ENCODE measurements at regions not wholly inside any gene's neighbourhood (a gene's known extent, or its start where the extent isn't known, plus 50 kb on each side); places are given as distances from the start of the nearest gene placed in this dataset.

DNA sequence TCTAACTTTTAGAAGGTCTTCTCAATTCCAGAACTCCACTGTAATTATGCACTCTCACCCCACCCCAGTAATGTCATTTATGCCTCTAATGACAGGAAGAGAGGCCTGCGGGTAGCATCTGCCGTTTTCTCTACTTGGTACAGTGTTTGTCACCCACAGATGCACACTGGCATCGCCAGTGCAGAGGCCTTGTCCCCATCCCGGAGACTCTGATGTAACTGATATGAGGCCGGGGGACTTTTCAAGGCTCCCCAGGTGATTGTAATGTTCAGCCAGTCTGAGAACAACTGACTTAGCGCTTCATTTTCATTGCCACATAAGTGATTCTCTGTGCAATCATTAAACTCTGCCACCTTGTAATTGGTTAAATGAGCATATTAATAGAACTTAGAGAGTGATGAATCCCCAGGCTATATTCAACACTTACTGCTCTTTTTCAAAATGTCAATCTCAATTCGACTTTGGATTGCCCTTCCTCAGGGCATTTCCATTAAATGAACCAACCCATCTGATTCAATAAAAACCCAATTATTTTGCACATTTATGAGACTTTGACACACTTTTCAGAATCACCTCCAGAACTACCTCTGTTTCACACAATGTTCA, 113.2 kb downstream of the HERPUD2 start:
- DNase-seq (ENCODE audit: low spot score) = no peak

DNA sequence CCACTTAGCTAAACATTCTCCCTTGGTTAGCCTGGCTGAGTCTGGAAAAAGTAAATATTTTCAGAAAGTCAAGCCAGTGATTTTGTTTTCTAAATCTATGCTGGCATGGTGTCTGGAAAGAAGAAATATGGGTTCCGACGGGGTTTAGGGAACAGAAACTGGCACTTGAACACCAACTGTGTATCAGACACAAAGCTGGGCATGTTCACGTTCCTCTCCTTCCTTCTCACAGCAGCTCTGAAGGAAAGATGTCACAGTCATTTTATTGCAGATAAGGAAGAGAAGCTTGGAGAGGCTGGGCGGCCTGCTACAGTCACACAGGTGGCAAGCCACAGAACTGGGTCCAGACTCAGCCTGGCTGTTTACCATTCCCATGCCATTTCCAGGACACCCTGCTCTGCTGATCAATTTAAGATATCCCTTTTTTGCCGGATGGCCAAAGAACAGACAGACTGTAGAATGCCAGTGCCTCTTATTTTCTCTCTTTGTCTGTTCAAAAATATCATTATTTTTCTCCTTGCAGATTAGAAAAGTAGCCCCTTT, 118.8 kb downstream of the HERPUD2 start:
- no peak for DNase-seq (ENCODE audit: low spot score)

DNA sequence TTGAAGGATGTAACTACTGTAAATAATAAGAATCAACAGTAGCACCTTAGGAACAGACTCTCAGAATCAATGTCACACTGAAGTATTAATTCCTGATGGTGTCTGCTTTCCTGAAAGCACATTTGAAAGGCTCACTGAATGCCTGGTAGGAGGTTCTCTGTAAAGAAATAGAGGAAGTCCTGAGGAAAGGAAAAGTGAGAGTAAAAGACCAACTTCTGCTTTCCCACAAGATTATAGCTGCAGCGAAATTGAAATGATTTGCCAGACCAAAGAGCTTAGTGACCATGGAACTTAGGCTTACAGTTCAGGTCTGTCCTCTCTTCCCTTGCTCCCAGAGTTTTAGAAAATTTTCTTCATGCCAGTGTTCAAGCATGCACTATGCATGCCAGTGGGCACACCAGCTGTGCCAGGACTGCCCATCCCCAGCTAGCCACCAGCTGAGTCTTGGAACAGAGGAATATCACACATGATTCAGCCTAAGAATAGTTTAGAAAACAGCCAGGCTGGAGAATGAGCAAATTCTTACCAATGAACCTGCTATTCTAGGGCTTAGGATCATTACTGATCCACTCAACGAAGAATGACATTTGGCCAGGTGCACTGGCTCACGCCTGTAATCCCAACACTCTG, 123.2 kb downstream of the HERPUD2 start:
- DNase-seq (ENCODE audit: low spot score) = no peak

DNA sequence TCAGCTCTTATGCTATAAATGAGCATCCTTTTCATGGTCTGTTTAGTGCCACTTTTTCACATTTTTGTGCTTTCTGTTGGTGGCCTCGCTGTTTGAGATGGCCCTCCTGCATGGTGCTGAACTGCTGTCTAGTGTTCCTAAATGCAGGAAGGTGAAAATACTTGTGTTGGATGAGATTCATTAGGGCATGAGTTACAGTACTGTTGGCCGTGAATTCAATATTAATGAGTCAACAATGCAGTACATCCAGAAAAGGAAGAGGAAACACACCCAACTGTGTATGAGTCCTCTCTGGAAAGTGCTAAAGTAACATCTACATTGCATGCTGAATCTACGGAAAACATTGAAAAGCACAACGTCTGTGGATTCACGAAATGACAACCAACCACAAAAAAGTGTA, 124.0 kb downstream of the HERPUD2 start:
- no peak for DNase-seq (ENCODE audit: low spot score)

DNA sequence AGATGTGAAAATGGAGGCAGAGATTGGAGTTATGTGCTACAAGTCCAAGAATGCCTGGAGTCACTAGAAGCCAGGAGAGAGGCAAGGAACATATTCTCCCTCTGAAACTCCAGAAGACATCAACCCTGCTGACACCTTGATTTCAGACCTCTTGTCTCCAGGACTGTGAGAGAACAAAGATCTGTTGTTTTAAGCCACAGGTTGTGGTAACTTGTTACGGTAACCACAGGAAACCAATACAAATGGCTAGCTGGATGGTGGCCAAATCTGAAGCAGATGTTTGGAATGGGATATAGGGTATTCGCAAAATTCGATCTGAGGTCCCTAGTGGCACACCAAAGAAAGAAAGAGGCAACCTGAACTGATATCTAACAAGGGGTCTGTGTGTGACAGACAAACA, 129.0 kb downstream of the HERPUD2 start:
- no peak for DNase-seq (ENCODE audit: low spot score)

DNA sequence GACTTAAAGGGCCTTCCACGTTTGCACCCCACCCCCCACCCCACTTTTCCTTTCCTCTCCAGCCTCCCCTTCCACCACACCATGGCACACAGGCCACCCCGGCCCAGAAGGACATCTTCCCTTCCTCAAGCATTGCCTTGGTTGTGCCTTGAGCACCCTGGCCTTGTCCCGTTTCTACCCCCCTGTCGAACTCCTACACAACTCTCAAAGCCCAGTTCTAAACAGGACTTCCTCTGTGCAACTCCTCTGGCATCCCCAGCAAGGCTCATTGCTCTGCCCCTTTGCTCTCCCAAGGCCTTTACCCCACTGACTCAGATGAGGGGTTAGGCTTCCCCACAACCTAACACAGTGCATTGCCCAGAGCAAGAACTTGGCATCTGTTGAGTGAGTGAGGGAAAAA, 136.1 kb downstream of the HERPUD2 start:
- DNase-seq (ENCODE audit: low spot score) = no peak

DNA sequence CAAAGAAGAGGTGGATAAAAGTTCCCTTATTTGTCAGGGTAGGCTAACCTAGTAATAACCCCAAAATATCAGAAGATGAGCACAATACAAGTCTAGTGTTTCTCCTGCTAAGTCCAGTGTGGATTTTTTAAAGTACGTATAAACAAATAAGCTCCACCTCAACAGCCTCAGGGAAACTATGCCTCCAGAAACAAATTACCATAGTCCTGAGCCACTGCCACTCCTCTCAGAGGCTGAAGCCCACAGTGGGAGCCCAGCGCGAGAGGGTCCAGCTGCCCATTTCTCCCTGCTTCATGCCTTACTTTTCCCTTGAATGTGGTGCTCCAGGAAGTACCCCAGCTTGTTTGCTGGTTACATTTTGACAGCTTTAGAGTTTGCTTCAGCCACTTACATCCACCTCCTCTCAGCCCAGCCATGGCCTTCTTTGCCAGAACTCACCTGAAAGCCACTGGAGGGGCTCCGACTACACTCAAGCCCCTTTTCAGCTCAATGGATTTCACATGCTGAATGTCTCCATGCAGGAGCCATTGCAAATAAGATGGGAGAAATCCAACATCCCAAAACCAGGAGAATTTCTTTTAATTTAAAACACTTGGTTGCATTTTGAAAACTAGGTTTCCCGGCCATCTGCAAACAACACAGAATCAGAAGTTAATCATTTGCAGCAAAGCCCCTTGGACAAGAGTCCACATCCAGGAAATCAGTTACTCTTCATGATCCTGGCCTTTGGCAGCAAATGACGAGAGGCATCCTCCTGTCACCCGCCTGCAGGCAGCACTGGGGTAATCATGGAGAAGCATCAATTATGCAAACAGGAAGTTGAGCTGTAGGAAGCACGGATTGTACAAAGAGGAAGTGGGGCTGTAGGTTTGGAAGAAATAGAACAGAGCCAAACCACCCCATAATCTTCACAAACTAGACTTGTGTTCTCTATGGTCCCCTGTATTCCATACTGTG, 138.1 kb downstream of the HERPUD2 start:
- DNase-seq (ENCODE audit: low spot score) = no peak

DNA sequence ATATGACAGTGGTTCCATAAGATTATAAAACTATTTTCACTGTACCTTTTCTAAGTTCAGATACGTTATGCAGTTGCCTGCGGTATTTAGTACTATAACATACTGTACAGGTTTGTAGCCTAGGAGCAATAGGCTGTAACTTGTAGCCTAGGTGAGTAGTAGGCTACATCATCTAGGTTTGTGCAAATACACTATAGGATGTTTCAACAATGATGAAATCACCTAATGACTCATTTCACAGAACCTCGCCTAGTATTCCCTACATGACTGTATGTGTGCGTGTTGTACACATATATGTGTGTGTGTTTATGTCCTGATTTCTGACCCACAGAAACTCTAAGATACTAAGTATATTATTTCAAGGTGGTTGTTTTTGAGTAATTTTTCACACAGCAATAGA, 139.0 kb downstream of the HERPUD2 start:
- no peak for DNase-seq (ENCODE audit: low spot score)

DNA sequence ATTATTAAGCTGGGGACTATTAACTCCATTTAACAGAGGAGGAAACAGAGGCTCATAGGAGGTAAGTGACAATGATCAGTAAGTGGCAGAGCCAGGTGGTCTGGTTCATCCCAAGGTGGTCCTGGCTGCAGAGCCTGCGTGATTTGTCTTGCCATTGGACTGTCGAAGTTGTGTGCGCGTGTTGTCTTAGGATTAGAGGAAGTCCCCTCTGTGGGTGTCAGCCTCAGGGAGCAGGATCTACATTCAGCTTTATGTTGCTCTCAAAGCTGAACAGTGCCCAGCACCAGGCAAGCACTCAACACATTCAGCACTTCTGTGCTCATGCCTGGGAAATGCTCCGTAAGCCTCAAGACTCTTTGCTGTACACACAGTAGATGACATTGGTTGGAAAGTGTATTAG, 139.5 kb downstream of the HERPUD2 start:
- DNase-seq (ENCODE audit: low spot score) = no peak

DNA sequence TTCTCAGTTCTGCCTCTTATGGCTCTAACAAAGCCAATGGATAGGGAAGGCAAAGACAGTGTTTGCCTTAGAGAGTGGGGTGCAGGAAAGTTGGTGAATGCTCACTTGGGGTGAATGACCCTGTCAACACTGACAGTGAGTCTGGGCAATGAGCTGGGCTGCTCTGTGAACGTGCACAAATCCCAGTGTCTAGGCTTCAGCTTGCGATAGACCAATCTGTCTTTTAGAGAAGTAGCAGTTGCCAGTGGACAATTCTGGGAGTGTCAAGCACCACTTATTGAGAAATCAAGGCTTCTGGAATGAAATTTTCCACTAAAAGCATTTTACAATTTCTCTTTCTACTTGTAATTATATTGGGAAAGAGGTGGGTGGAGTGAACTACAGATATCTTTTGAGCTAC, 141.4 kb downstream of the HERPUD2 start:
- DNase-seq (ENCODE audit: low spot score) = no peak

DNA sequence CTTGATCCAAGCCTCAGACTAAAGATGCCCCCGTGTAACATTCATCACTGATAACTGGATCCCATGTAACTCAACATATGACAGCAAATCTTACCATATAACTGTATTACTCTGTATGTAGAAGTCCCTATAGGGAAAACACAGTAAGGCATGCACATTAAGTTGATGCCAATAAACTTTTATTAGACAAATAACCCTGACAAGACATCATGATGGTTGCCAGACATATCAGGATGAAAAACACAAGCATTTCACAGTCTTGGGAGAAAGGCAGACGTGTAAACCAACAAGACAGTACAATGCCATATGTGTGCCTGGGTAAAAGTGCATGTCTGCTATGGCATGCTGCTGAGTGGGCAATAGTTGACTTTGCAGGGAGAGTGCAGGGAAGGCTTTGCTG, 142.2 kb downstream of the HERPUD2 start:
- DNase-seq (ENCODE audit: low spot score) = no peak

DNA sequence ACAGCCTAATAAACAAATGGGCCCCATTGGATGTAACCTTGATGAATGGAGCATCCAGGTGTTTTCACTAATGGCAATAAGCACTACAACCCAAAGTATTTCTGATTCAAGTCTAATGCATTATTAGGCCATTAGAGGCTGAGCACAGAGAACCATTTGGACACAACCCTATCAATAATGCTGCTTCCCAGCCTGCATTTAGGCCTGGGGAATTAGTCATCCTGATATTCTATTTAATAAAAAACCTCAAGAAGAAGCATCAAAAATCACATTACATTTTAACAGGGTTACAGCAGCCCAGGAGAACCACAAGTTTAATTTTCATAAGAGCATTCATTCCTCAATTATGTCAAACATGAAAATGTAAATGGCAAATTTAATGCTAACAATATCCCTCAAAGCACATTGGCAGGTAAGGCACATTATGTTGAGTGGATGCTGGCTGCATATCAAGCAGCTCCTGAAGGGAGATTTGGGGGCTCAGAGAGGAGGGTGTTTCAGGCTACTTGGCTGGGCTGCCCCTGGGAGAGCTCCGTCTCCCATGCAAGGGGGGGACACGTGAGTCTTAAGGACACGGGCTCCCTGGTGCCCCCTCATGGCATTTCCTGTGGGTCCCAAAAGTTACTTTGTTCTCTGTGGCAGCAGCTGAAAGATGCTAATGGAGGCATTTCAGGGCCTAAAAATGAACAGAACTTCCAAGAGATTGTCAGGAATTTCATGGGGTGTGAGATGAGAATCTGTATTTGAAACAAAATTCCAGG, 143.4 kb downstream of the HERPUD2 start:
- no peak for DNase-seq (ENCODE audit: low spot score)

DNA sequence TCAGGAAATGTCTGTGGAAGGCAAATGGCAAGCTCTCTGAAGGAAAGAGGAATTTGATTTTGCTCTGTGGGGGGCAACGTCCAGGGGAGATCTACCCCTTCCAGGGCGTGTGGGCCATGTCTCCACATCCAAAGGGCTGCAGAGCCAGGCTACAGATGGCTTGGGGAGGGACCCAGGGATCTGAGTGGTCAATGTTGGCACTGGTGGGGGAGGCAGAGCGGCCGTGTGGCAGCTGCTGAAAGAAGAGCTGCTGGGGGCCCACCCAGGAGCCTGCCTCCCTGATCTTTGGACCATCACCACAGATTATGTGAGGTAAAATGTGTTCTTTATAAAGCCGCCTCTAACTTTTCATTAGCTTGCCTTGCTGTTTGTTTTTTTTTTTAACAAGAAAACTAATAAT, 144.1 kb downstream of the HERPUD2 start:
- no peak for DNase-seq (ENCODE audit: low spot score)

DNA sequence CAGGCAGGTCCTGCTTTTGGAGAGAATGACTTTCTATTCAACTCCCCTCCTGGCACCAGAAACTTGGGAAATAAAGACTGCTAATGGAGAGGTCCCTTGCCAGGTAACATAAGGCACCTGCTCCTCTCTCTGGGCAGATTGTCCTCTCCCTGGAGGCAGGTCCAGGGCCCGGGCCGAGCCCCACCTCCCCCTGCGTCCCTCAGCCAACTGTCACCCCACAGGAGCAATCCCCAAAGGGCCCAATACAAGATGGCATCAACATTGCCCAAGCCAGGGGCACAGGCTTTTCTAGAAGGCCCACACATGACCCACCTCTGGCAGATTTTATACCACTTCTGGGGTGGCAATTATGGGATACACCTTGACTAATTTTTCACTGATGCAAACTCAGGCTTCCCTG, 145.2 kb downstream of the HERPUD2 start:
- DNase-seq (ENCODE audit: low spot score) = no peak

DNA sequence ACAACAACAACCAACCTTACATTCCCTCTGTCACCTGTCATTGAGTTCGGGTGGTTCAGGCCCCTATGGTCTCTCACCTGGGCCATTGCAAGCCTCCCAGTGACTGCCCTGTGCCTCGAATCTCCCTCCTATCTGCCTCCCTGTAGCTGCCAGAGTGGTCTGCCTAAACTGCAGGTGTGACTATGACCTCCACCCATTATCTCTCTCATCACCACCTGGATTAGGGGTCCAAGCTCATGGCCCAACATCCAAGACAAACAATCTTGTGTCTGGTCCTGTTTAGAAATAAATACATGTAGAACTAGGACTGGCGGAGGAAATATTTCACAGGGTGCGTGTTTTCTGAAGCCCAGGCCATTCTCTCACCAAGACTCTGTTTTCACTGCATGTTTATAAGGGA, 146.6 kb downstream of the HERPUD2 start:
- DNase-seq (ENCODE audit: low spot score) = no peak

DNA sequence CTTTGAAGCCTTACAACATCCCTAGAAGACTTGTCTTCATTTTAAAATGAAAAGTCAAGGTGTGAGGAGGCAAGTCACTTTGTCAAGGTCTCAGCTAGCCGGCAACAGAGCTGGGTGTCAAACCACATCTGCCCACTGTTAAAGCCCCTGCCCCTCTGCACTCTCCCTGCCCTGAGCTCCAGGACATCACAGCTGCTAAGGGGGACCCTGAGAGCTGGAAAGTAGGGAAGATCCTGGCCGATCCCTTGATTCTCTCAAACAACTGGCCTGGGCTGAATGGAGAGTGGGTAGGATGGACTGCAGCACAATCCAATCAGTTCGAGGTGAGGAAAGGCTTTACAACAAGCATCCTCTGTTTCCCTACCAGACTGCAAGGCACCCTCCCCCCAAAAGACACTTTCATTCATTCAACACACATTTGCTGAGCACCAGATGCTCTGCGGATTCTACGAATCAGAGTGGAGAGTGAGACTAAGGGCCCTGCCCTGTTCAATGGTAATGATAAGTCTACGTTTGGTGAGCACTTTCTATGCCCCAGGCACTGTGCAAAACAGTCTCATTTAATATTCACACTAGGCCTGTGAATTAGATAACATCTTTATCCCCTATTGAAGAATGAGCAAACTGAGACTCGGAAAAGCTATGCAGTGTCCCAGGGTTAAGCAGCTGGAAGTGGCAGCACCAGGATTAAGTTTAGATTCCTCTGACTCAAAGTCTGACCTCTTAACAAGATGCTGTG, 148.1 kb downstream of the HERPUD2 start:
- DNase-seq (ENCODE audit: low spot score) = no peak

DNA sequence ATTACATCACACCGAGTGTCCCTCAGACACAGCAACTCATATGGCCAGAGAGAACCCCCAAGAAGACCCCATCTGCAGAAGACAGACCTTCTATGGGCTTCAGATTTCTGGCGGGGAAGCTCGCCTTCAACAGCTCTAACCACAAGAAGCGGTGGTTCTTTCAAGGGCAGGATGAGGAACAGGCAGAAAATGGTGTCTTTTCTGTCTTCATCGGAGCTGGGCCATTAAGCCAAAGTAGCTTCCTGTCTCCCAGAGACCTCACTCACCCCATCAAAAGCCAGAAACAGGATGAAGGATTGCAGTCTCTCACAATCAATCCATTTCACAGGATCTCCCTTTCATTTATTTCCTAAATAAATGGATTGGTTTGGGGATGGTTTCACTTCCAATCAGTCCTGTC, 149.1 kb downstream of the HERPUD2 start:
- no peak for DNase-seq (ENCODE audit: low spot score)

DNA sequence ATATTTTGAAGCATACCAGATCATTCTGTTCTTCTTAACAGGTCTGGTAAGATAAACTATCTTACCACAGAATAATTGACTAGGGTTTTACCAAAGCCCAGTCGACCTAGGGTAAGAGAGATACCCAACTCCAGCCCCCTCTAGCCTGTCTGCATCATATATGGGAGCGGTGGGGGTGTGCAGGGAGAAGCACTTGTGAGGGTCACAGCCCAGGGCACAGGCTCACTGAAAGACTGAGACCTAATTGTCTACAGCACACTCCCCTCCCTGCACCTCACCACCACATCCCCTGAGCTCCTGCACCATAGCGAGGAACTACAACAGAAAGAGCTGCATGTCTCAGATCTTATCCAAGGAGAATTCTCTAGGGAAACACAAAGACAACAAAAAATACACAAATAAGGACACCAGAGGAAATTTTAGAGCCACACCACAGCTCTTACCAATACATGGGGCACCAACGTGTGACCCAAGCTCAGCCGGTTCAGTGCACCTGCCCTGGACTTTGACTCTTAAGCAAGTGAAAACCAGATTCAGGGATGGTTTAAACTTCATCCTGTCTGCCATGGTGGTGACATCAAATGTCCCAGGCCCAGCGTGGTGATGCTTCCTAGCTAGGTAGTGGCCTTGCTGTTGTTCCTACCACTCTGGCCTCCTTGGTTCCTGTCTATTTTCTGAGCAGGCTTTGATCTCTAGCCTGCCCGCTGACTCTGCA, 150.8 kb downstream of the HERPUD2 start:
- no peak for DNase-seq (ENCODE audit: low spot score)

DNA sequence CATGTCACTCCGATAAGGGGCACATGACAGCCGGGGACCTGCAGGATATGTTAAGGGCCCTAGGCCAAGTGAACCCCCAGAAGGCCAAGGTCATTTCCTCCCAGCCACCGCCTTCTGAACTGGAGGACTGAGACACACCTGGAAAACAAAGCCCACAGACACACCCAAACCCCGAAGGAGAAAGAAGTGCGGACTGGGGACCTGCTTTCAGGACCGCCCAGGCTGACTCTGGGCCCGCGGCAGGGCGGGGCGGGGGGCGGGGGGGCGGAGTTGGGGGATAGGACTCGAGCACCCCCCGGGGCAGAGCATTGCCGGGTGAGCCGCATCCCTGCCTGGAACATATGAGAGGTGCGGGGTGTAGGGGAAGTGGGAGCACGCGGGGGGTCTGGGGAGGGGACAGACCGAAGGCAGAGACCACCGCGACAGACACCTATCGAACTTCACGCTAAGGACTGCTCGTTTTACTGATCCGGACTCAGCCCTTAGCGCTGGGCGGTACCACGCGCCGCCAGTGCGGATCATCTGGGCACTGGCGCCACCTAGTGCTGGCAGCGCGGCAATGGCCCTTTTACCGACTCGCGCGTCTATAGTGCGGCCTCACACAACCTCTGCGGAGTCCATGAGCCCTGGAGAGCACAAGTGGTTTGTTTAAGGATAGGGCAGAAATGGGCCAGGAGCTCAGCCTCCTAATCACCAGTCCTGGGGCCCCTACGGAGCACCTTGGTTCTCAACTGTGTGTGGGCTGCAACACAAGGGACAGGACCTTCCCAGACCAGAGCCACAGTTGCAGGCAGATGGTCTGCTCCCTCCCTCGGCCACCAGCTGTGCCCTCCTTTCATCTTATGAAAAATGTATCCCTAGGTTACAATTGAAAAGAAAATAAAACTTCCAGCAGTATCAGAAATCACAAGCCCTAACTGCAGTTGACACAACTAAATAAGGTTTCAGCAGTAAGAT, 157.6 kb downstream of the HERPUD2 start:
- peak; percentile 81 for DNase-seq (ENCODE audit: low spot score)

DNA sequence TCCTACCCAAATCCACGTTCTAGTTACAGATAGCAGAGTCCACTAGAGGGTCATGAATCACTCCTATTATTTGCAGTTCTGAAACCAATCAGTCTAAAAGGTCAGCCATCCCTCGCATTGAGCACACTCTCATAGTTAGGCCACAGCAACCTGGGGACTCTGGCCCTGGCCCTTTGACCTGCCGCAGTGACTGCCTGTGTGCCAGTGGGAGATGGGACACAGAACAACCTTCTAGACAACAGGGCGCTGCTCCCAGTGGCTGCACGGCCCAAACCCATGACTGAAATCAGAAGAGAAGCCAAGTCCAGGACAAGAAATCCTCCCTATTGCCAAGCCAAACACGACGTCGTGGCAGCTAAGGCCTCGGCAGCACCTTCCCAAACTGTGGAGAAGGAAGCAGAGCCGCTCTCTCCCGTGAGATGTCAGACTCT, 158.5 kb downstream of the HERPUD2 start:
- no peak for DNase-seq (ENCODE audit: low spot score)
